ENCODE measurements at regions not wholly inside any gene's neighbourhood (a gene's known extent, or its start where the extent isn't known, plus 50 kb on each side); places are given as distances from the start of the nearest gene placed in this dataset.

GRCh38 chr10:78264361-78264760 lies 230.7 kb downstream of the RPS24 start:
- intact Hi-C loops (cut with micrococcal nuclease), result no loop called here
- no peak for DNase-seq
- Histone ChIP-seq H3K4me1 (peaks cover 22% of the 10 kb centered on the region), H3K9me3 (replicated peaks) (no peaks in the 10 kb centered on the region), H3K27me3 (ENCODE audit: low read depth) (no peaks in the 10 kb centered on the region), H3K36me3 (no peaks in the 10 kb centered on the region), H3K4me3 (no peak overlapping the region), H3K27ac (replicated peaks) (no peak overlapping the region)
- no peak for TF ChIP-seq CTCF (IDR thresholded peaks at IDR 0.05; ENCODE audit: borderline replicate concordance)

- no peak for DNase-seq
- no peaks in the 10 kb centered on the region for H3K36me3 ChIP-seq
- no peak overlapping the region for H3K4me3 ChIP-seq
- intact Hi-C loops (cut with micrococcal nuclease), result no loop called here
- H3K27me3 ChIP-seq (ENCODE audit: low read depth), result no peaks in the 10 kb centered on the region
- TF ChIP-seq CTCF (IDR thresholded peaks at IDR 0.05; ENCODE audit: borderline replicate concordance), result no peak
- H3K27ac ChIP-seq (replicated peaks), result no peak overlapping the region
- peaks cover 13% of the 10 kb centered on the region for H3K4me1 ChIP-seq
- no peaks in the 10 kb centered on the region for H3K9me3 ChIP-seq (replicated peaks)
Observed at GRCh38 chr10:78266741-78267469, 233.2 kb downstream of the RPS24 start.

- no peak for TF ChIP-seq CTCF (IDR thresholded peaks at IDR 0.05; ENCODE audit: borderline replicate concordance)
- Histone ChIP-seq H3K9me3 (replicated peaks) (peaks cover 4% of the 10 kb centered on the region), H3K36me3 (no peaks in the 10 kb centered on the region), H3K27ac (replicated peaks) (no peak overlapping the region), H3K4me3 (no peak overlapping the region), H3K27me3 (ENCODE audit: low read depth) (no peaks in the 10 kb centered on the region), H3K4me1 (peaks cover 13% of the 10 kb centered on the region)
- no peak for DNase-seq
- intact Hi-C loops (cut with micrococcal nuclease), result no loop called here
Observed at GRCh38 chr10:78267598-78267997, 233.9 kb downstream of the RPS24 start.

GRCh38 chr10:78269060-78269459 lies 235.4 kb downstream of the RPS24 start:
- DNase-seq, result no peak
- Histone ChIP-seq H3K4me1 (peaks cover 13% of the 10 kb centered on the region), H3K4me3 (no peak overlapping the region), H3K27ac (replicated peaks) (no peak overlapping the region), H3K9me3 (replicated peaks) (peaks cover 6% of the 10 kb centered on the region), H3K27me3 (ENCODE audit: low read depth) (no peaks in the 10 kb centered on the region), H3K36me3 (no peaks in the 10 kb centered on the region)
- intact Hi-C loops (cut with micrococcal nuclease), result no loop called here
- TF ChIP-seq CTCF (IDR thresholded peaks at IDR 0.05; ENCODE audit: borderline replicate concordance), result no peak

- Histone ChIP-seq H3K36me3 (no peaks in the 10 kb centered on the region), H3K4me3 (no peak overlapping the region), H3K9me3 (replicated peaks) (peaks cover 6% of the 10 kb centered on the region), H3K4me1 (peaks cover 11% of the 10 kb centered on the region), H3K27ac (replicated peaks) (no peak overlapping the region), H3K27me3 (ENCODE audit: low read depth) (no peaks in the 10 kb centered on the region)
- TF ChIP-seq CTCF (IDR thresholded peaks at IDR 0.05; ENCODE audit: borderline replicate concordance), result no peak
- no peak for DNase-seq
- intact Hi-C loops (cut with micrococcal nuclease), result no loop called here
Observed at GRCh38 chr10:78272329-78272728, 238.7 kb downstream of the RPS24 start.
